Osteocyte (in vitro differentiated cells): ENCODE measurements at regions not wholly inside any gene's neighbourhood (a gene's known extent, or its start where the extent isn't known, plus 50 kb on each side); places are given as distances from the start of the nearest gene placed in this dataset.
"Not testable (repeated sequence)": the region's sequence is repeated elsewhere in the genome, so short reads cannot be mapped to it uniquely, and the experiment has no call there.

Source experiments
- DNase-seq: peaks from one replicate; pipeline ENCODE4 v3.0.0; 2021; ENCODE audit warnings: mixed read lengths; ENCODE audit not compliant: unreplicated experiment; ENCODE audit errors: extremely low spot score
- H3K27ac Mint-ChIP-seq: one replicate; pipeline ENCODE4 v1.8.0; 2021; ENCODE audit warnings: mild to moderate bottlenecking, mixed read lengths; ENCODE audit not compliant: unreplicated experiment
- H3K27me3 Mint-ChIP-seq: one replicate; pipeline ENCODE4 v1.8.0; 2021; ENCODE audit warnings: mixed read lengths; ENCODE audit not compliant: unreplicated experiment
- H3K36me3 Mint-ChIP-seq: one replicate; pipeline ENCODE4 v1.8.0; 2021; ENCODE audit warnings: mixed read lengths; ENCODE audit not compliant: unreplicated experiment
- H3K4me1 Mint-ChIP-seq: one replicate; pipeline ENCODE4 v1.8.0; 2021; ENCODE audit warnings: mixed read lengths; ENCODE audit not compliant: unreplicated experiment
- H3K4me3 Mint-ChIP-seq: one replicate; pipeline ENCODE4 v1.8.0; 2021; ENCODE audit warnings: mild to moderate bottlenecking, moderate library complexity, mixed read lengths; ENCODE audit not compliant: unreplicated experiment
- H3K9me3 Mint-ChIP-seq: one replicate; pipeline ENCODE4 v1.8.0; 2021; ENCODE audit warnings: mixed read lengths; ENCODE audit not compliant: unreplicated experiment
- CTCF ChIP-seq: fragments of 200-600 bp; sonication (generic); IDR thresholded peaks from 2 replicates; pipeline ENCODE4 v1.5.0; 2021; ENCODE audit warnings: antibody characterized with exemption, mild to moderate bottlenecking, moderate library complexity

GRCh38 chr16:88196471-88197400 is 186.0 kb upstream of the ZNF469 start:
- no peaks in the 10 kb centered on the region for H3K27me3 Mint-ChIP-seq
- DNase-seq: peak; percentile 57
- TF ChIP-seq CTCF: no peak
- H3K27ac Mint-ChIP-seq: no peak overlapping the region
- no peaks in the 10 kb centered on the region for H3K9me3 Mint-ChIP-seq
- H3K36me3 Mint-ChIP-seq: no peaks in the 10 kb centered on the region
- H3K4me1 Mint-ChIP-seq: peaks cover 9% of the 10 kb centered on the region
- no peak overlapping the region for H3K4me3 Mint-ChIP-seq

- Mint-ChIP-seq H3K4me3 (no peak overlapping the region), H3K27me3 (no peaks in the 10 kb centered on the region), H3K4me1 (peaks cover 9% of the 10 kb centered on the region), H3K9me3 (no peaks in the 10 kb centered on the region), H3K27ac (no peak overlapping the region), H3K36me3 (no peaks in the 10 kb centered on the region)
- DNase-seq: peak; percentile 80
- TF ChIP-seq CTCF: no peak
Measured at GRCh38 chr16:88197481-88198456, 185.0 kb upstream of the ZNF469 start.

- H3K27me3 Mint-ChIP-seq, H3K4me1 Mint-ChIP-seq, H3K27ac Mint-ChIP-seq, H3K9me3 Mint-ChIP-seq, H3K36me3 Mint-ChIP-seq, H3K4me3 Mint-ChIP-seq: not testable (repeated sequence)
- DNase-seq: peak; percentile 67
Measured at GRCh38 chr16:88198457-88199295, 184.1 kb upstream of the ZNF469 start.

- H3K4me1 Mint-ChIP-seq, H3K4me3 Mint-ChIP-seq, H3K27me3 Mint-ChIP-seq, H3K27ac Mint-ChIP-seq, H3K36me3 Mint-ChIP-seq, H3K9me3 Mint-ChIP-seq: not testable (repeated sequence)
- peak; percentile 72 for DNase-seq
Measured at GRCh38 chr16:88199296-88200153, 183.2 kb upstream of the ZNF469 start.

GRCh38 chr16:88200154-88200895 is 182.4 kb upstream of the ZNF469 start:
- H3K9me3 Mint-ChIP-seq: not testable (repeated sequence)

More at GRCh38 chr16:88200154-88200895, 182.4 kb upstream of the ZNF469 start:
- not testable (repeated sequence) for H3K27me3 Mint-ChIP-seq, H3K36me3 Mint-ChIP-seq, H3K27ac Mint-ChIP-seq, H3K4me1 Mint-ChIP-seq, H3K4me3 Mint-ChIP-seq
- DNase-seq: peak; percentile 72
